Spleen (tissue), 11 donors: ENCODE measurements at regions not wholly inside any gene's neighbourhood (a gene's known extent, or its start where the extent isn't known, plus 50 kb on each side); places are given as distances from the start of the nearest gene placed in this dataset.

ENCODE experiments used
- DNase-seq: peaks from one replicate; pipeline ENCODE4 v3.0.0-alpha.2; 2020
- H3K27ac ChIP-seq, 8 donors: fragments of 200-600 bp; sonication (generic) in 7 of 8; 1 replicate in 4 of 8; 2 replicates in 4 of 8; pipeline versions ENCODE4 v1.5.0 to v1.8.0; 2016 to 2021; ENCODE audit warnings: inconsistent platforms in 4 of 8, mild to moderate bottlenecking in 4 of 8, moderate library complexity in 1 of 8
- H3K27me3 ChIP-seq, 7 donors: fragments of 200-600 bp; sonication (generic) in 6 of 7; replicated peaks in 1 of 7; 1 replicate in 4 of 7; 2 replicates in 3 of 7; pipeline versions ENCODE4 v1.5.0 to v1.8.0; 2016 to 2021; ENCODE audit warnings: inconsistent platforms in 3 of 7, mild to moderate bottlenecking in 1 of 7
- H3K36me3 ChIP-seq, 6 donors: fragments of 200-600 bp; sonication (generic) in 5 of 6; 1 replicate in 4 of 6; 2 replicates in 2 of 6; pipeline versions ENCODE4 v1.5.0 to v1.8.0; 2016 to 2021; ENCODE audit warnings: inconsistent platforms in 2 of 6
- H3K4me1 ChIP-seq, 6 donors: fragments of 200-600 bp; sonication (generic) in 5 of 6; 1 replicate in 3 of 6; 2 replicates in 3 of 6; pipeline versions ENCODE4 v1.5.0 to v1.8.0; 2016 to 2021; ENCODE audit warnings: inconsistent platforms in 3 of 6
- H3K4me3 ChIP-seq, 8 donors: fragments of 200-600 bp; sonication (generic) in 7 of 8; 1 replicate in 4 of 8; 2 replicates in 4 of 8; pipeline versions ENCODE4 v1.5.0 to v1.8.0; 2016 to 2021; ENCODE audit warnings: inconsistent platforms in 4 of 8, mild to moderate bottlenecking in 4 of 8, moderate library complexity in 2 of 8
- H3K9me3 ChIP-seq, 8 donors: fragments of 200-600 bp; sonication (generic) in 7 of 8; 1 replicate in 4 of 8; 2 replicates in 4 of 8; pipeline versions ENCODE4 v1.5.0 to v1.8.0; 2016 to 2021; ENCODE audit warnings: inconsistent platforms in 4 of 8
- POLR2A ChIP-seq, 3 donors: fragments of 450-650 bp; IDR thresholded peaks; one replicate each; pipeline ENCODE4 v1.5.1; 2017; ENCODE audit warnings: antibody characterized with exemption in 3 of 3, mild to moderate bottlenecking in 1 of 3
- POLR2AphosphoS5 ChIP-seq, 3 donors: sonication (generic); formaldehyde crosslinking; IDR thresholded peaks; one replicate each; pipeline ENCODE4 v1.5.1; 2017; ENCODE audit warnings: antibody characterized with exemption in 3 of 3
- WGBS, 5 donors: extraction: QIAGEN DNeasy Blood & Tissue Kit in 3 of 5; methylation state at CpG; one replicate each; pipeline versions ENCODE4 v1.1.5 to v1.1.7; 2013 to 2018; 5-methylcytosine and 5-hydroxymethylcytosine counted together
- intact Hi-C: fragments of 100-400 bp; cut with DNase I; formaldehyde crosslinking; loops from one replicate; pipeline ENCODE4 v1.15.0; 2023; ENCODE audit warnings: low total_unique reads
- TF ChIP-seq, protein P1 (sequence below), 11 experiments: fragments of 200-600 bp in 7 of 11; fragments of 450-650 bp in 4 of 11; sonication (generic) in 4 of 11; IDR thresholded peaks in 8 of 11; conservative IDR thresholded peaks in 3 of 11; 1 replicate in 7 of 11; 2 replicates in 4 of 11; pipeline versions ENCODE4 v1.4.0 to v1.8.0; 2016 to 2021; ENCODE audit warnings: antibody characterized with exemption in 11 of 11, inconsistent platforms in 4 of 11, mild to moderate bottlenecking in 1 of 11
- donor health status: healthy with polysubstance abuse.
- donor health status: DM: no; HTN: no; CAD: no; lungs with moderate emphysema.
- donor health status: DM: no; HTN: no; CAD: no.
- donor health status: Bipolar disorder and iron deficiency.
- donor health status: healthy.
- donor health status: DM: no; HTN: no; CAD: no.
- donor health status: DM: yes; HTN: yes; CAD: no.

GRCh38 chr2:152247337-152247695, 71.8 kb upstream of the STAM2 start:
- WGBS, 5 donors: 81 to 94% (median 89%) methylated on average over 2 of the region's 2 CpGs

GRCh38 chr2:152250421-152251100, 75.0 kb upstream of the STAM2 start:
- DNase-seq: no peak
- no peak overlapping the region for H3K4me3 ChIP-seq
- no peak for TF ChIP-seq POLR2A (IDR thresholded peaks at IDR 0.05)
- TF ChIP-seq, protein P1, sequence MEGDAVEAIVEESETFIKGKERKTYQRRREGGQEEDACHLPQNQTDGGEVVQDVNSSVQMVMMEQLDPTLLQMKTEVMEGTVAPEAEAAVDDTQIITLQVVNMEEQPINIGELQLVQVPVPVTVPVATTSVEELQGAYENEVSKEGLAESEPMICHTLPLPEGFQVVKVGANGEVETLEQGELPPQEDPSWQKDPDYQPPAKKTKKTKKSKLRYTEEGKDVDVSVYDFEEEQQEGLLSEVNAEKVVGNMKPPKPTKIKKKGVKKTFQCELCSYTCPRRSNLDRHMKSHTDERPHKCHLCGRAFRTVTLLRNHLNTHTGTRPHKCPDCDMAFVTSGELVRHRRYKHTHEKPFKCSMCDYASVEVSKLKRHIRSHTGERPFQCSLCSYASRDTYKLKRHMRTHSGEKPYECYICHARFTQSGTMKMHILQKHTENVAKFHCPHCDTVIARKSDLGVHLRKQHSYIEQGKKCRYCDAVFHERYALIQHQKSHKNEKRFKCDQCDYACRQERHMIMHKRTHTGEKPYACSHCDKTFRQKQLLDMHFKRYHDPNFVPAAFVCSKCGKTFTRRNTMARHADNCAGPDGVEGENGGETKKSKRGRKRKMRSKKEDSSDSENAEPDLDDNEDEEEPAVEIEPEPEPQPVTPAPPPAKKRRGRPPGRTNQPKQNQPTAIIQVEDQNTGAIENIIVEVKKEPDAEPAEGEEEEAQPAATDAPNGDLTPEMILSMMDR (IDR thresholded peaks at IDR 0.05 in 8 of 11, conservative IDR thresholded peaks at IDR 0.05 in 3 of 11): no peak
- no peak for TF ChIP-seq POLR2AphosphoS5 (IDR thresholded peaks at IDR 0.05)
- no peaks in the 10 kb centered on the region for H3K36me3 ChIP-seq
- no peaks in the 10 kb centered on the region for H3K4me1 ChIP-seq
- H3K9me3 ChIP-seq: no peaks in the 10 kb centered on the region
- intact Hi-C loops: no loop called here
- peaks cover 0 to 15% (median 0%) of the 10 kb centered on the region in 7 donors for H3K27me3 ChIP-seq
- no peak overlapping the region for H3K27ac ChIP-seq
- WGBS, 5 donors: 67 to 86% (median 74%) methylated on average over 3 of the region's 3 CpGs

More at GRCh38 chr2:152247337-152247695, 71.8 kb upstream of the STAM2 start:
- TF ChIP-seq POLR2AphosphoS5 (IDR thresholded peaks at IDR 0.05) (no peak), POLR2A (IDR thresholded peaks at IDR 0.05) (no peak)
- TF ChIP-seq, protein P1 (IDR thresholded peaks at IDR 0.05 in 8 of 11, conservative IDR thresholded peaks at IDR 0.05 in 3 of 11): no peak
- intact Hi-C loops: no loop called here
- Histone ChIP-seq H3K36me3 (no peaks in the 10 kb centered on the region), H3K4me3 (no peak overlapping the region), H3K4me1 (no peaks in the 10 kb centered on the region), H3K27ac (no peak overlapping the region), H3K9me3 (no peaks in the 10 kb centered on the region), H3K27me3 (peaks cover 0 to 15% (median 0%) of the 10 kb centered on the region in 7 donors)
- DNase-seq: no peak

DNA sequence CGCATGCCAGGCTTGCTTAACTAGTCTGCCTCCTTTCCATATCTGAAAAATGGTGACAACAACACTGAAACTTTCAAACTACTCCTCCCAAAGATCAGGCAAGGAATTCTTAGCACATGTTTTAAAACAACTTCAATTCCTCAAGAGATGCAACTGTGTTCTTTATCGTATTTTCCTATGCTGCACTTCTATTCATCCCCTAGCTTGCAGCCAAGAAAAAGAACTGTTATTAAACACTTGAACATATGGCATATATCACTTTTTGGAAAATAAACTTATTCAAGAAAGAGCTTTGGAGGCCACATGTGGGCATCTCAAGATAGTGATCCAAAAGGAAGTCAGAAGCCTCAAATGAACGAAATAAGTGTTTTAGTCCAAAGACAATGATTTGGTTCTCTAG, 75.6 kb upstream of the STAM2 start:
- Histone ChIP-seq H3K9me3 (no peaks in the 10 kb centered on the region), H3K27me3 (peaks cover 0 to 13% (median 0%) of the 10 kb centered on the region in 7 donors), H3K36me3 (no peaks in the 10 kb centered on the region), H3K4me1 (no peaks in the 10 kb centered on the region), H3K27ac (no peak overlapping the region), H3K4me3 (no peak overlapping the region)
- 60 to 77% (median 67%) methylated on average over 3 of the region's 3 CpGs for WGBS, 5 donors
- intact Hi-C loops: no loop called here
- TF ChIP-seq POLR2AphosphoS5 (IDR thresholded peaks at IDR 0.05) (no peak), POLR2A (IDR thresholded peaks at IDR 0.05) (no peak)
- TF ChIP-seq, protein P1 (IDR thresholded peaks at IDR 0.05 in 8 of 11, conservative IDR thresholded peaks at IDR 0.05 in 3 of 11): no peak
- DNase-seq: no peak

DNA sequence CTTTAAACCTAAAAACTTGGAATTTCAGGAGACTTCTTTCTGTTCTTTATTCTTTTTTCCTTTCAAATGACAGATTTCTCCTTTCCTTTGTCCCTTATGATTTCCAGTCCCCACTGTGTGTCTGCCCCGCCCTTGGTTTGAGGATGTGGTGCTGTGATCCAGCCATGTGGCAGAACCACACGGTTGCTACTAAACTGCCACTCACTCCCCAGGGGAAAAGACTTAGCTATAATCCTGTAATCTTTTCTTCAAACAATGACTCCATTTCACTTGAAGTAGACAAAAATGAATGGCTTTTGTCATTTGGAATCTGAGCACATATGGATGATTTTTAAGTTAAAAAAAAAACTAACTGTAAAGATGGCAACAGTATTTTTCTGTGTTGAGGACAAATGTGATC, 76.2 kb upstream of the STAM2 start:
- H3K9me3 ChIP-seq: no peaks in the 10 kb centered on the region
- H3K4me1 ChIP-seq: no peaks in the 10 kb centered on the region
- TF ChIP-seq POLR2A (IDR thresholded peaks at IDR 0.05) (no peak), POLR2AphosphoS5 (IDR thresholded peaks at IDR 0.05) (no peak)
- TF ChIP-seq, protein P1 (IDR thresholded peaks at IDR 0.05 in 8 of 11, conservative IDR thresholded peaks at IDR 0.05 in 3 of 11): no peak
- WGBS, 5 donors: 60 to 78% (median 70%) methylated on average over 2 of the region's 2 CpGs
- DNase-seq: no peak
- H3K4me3 ChIP-seq: no peak overlapping the region
- H3K27me3 ChIP-seq: peaks cover 0 to 7% (median 0%) of the 10 kb centered on the region in 7 donors
- H3K36me3 ChIP-seq: no peaks in the 10 kb centered on the region
- H3K27ac ChIP-seq: no peak overlapping the region
- intact Hi-C loops: no loop called here
